ENCODE measurements at regions not wholly inside any gene's neighbourhood (a gene's known extent, or its start where the extent isn't known, plus 50 kb on each side); places are given as distances from the start of the nearest gene placed in this dataset.
A peak's percentile ranks its signal among the peaks of the same experiment; 100 is the strongest.

DNA sequence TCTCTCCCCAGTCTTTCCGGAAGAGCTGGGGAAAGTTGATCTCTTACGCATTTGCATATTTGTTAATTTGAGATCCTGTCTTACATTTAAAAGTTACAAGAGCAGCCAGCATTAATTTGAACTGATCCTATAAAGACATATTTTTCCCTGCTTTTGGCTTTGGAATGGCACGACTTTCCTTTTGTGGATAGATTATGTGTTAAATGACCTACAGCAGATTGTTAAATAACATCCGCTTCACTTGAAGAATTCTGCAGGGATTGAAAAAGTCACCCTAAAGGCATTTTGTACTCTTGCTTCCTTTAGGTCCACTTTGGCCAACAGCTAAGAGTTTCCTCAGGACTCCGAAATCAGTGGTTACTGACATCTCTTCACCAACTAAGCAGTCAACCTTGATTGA, 334.0 kb downstream of the TBC1D4 start:
- ChIA-PET CTCF (no interaction called here), POLR2A (ENCODE audit: low non-redundant PET) (no interaction called here)
- Histone ChIP-seq H3K36me3 (ENCODE audit: insufficient read depth, low read length, poor library complexity, severe bottlenecking) (no peaks in the 10 kb centered on the region), H3K9me3 (ENCODE audit: low read depth, low read length, poor library complexity, severe bottlenecking) (no peaks in the 10 kb centered on the region), H3K27ac (ENCODE audit: low read depth, low read length, poor library complexity, severe bottlenecking) (no peak overlapping the region), H3K4me3 (ENCODE audit: low read depth, low read length, poor library complexity, severe bottlenecking) (no peak overlapping the region), H3K4me1 (ENCODE audit: insufficient read depth, low read length, poor library complexity, severe bottlenecking) (no peaks in the 10 kb centered on the region), H3K27me3 (replicated peaks; ENCODE audit: insufficient read depth, low read depth, low read length, poor library complexity) (no peaks in the 10 kb centered on the region)
- TF ChIP-seq EZH2 (IDR thresholded peaks at IDR 0.05; ENCODE audit: borderline replicate concordance, low read depth, low read length, poor library complexity, severe bottlenecking): no peak
- BruUV-seq (replicated peaks): no TSS peak
- intact Hi-C loops (cut with micrococcal nuclease; ENCODE audit: unreplicated experiment): no loop called here
- no peak for DNase-seq (ENCODE audit: low spot score)

DNA sequence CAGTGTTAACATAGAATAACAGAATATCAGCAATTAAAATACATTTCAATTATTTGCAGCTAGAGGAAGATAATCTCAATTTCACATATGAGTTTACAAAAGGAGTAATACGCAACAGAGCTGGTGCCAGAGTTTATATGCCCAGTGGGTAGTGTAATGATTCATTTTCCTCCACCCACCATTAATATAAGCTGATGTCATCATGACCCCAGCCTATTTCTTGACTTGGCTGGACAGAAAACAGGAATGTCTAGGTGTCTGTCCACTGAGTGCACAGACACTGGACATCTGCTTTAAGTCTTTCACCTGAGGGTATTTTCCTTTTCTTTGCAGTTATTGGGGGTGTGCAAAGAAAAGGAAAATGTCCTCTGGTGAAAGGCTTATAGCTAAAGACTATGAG, 335.5 kb downstream of the TBC1D4 start:
- Histone ChIP-seq H3K27ac (ENCODE audit: low read depth, low read length, poor library complexity, severe bottlenecking) (no peak overlapping the region), H3K9me3 (ENCODE audit: low read depth, low read length, poor library complexity, severe bottlenecking) (no peaks in the 10 kb centered on the region), H3K36me3 (ENCODE audit: insufficient read depth, low read length, poor library complexity, severe bottlenecking) (no peaks in the 10 kb centered on the region), H3K27me3 (replicated peaks; ENCODE audit: insufficient read depth, low read depth, low read length, poor library complexity) (no peaks in the 10 kb centered on the region), H3K4me1 (ENCODE audit: insufficient read depth, low read length, poor library complexity, severe bottlenecking) (no peaks in the 10 kb centered on the region), H3K4me3 (ENCODE audit: low read depth, low read length, poor library complexity, severe bottlenecking) (no peak overlapping the region)
- no TSS peak for BruUV-seq (replicated peaks)
- POLR2A ChIA-PET (ENCODE audit: low non-redundant PET): no interaction called here
- no peak for DNase-seq (ENCODE audit: low spot score)
- no peak for TF ChIP-seq EZH2 (IDR thresholded peaks at IDR 0.05; ENCODE audit: borderline replicate concordance, low read depth, low read length, poor library complexity, severe bottlenecking)
- TF ChIP-seq, protein P1, sequence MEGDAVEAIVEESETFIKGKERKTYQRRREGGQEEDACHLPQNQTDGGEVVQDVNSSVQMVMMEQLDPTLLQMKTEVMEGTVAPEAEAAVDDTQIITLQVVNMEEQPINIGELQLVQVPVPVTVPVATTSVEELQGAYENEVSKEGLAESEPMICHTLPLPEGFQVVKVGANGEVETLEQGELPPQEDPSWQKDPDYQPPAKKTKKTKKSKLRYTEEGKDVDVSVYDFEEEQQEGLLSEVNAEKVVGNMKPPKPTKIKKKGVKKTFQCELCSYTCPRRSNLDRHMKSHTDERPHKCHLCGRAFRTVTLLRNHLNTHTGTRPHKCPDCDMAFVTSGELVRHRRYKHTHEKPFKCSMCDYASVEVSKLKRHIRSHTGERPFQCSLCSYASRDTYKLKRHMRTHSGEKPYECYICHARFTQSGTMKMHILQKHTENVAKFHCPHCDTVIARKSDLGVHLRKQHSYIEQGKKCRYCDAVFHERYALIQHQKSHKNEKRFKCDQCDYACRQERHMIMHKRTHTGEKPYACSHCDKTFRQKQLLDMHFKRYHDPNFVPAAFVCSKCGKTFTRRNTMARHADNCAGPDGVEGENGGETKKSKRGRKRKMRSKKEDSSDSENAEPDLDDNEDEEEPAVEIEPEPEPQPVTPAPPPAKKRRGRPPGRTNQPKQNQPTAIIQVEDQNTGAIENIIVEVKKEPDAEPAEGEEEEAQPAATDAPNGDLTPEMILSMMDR (conservative IDR thresholded peaks at IDR 0.05; ENCODE audit: low read depth, low read length): no peak
- intact Hi-C loops (cut with micrococcal nuclease; ENCODE audit: unreplicated experiment): no loop called here
- CTCF ChIA-PET: no interaction called here

DNA sequence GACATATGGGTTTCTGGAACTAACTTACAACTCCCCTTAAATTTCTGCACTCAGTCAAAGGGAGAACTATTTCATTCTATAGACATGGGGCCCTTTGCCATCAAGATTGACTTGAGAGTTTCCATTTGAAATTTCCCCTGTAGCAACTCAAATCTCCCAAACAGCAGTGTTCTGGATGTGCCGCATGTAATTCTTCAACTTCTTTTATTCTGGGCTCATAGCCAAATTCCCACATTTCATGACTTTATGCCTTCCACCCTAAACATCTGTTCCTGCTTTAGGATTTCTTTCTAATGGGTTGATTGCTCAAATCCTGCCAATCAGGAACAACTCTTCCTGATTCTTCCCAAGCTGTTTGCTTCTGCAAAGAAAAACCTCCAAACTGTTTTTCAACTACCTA, 336.0 kb downstream of the TBC1D4 start:
- TF ChIP-seq, protein P1 (conservative IDR thresholded peaks at IDR 0.05; ENCODE audit: low read depth, low read length): no peak
- no peak for TF ChIP-seq EZH2 (IDR thresholded peaks at IDR 0.05; ENCODE audit: borderline replicate concordance, low read depth, low read length, poor library complexity, severe bottlenecking)
- H3K4me3 ChIP-seq (ENCODE audit: low read depth, low read length, poor library complexity, severe bottlenecking): no peak overlapping the region
- CTCF ChIA-PET: no interaction called here
- H3K9me3 ChIP-seq (ENCODE audit: low read depth, low read length, poor library complexity, severe bottlenecking): no peaks in the 10 kb centered on the region
- DNase-seq (ENCODE audit: low spot score): peak; percentile 24
- POLR2A ChIA-PET (ENCODE audit: low non-redundant PET): no interaction called here
- H3K27me3 ChIP-seq (replicated peaks; ENCODE audit: insufficient read depth, low read depth, low read length, poor library complexity): no peaks in the 10 kb centered on the region
- no TSS peak for BruUV-seq (replicated peaks)
- H3K4me1 ChIP-seq (ENCODE audit: insufficient read depth, low read length, poor library complexity, severe bottlenecking): no peaks in the 10 kb centered on the region
- no peak overlapping the region for H3K27ac ChIP-seq (ENCODE audit: low read depth, low read length, poor library complexity, severe bottlenecking)
- no peaks in the 10 kb centered on the region for H3K36me3 ChIP-seq (ENCODE audit: insufficient read depth, low read length, poor library complexity, severe bottlenecking)
- intact Hi-C loops (cut with micrococcal nuclease; ENCODE audit: unreplicated experiment): no loop called here

DNA sequence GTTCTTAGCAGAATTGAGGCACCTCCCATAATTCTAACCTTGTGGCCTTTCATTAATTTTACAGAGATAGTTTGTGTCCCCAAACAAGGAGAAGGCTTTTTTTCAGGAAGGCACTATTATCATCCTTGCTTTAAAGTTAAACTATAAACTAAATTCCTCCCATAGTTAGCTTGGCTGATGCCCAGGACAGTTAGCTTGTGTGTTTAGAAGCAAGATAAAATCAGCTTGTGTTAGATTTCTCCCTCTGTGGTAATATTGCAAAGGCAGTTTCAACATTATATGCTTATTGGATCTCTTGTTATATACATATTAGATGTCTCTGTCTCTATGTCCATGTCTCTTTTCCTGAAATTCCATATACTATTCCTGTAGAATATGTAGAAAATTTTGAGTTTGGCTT, 342.7 kb downstream of the TBC1D4 start:
- Histone ChIP-seq H3K4me3 (ENCODE audit: low read depth, low read length, poor library complexity, severe bottlenecking) (no peak overlapping the region), H3K36me3 (ENCODE audit: insufficient read depth, low read length, poor library complexity, severe bottlenecking) (no peaks in the 10 kb centered on the region), H3K27me3 (replicated peaks; ENCODE audit: insufficient read depth, low read depth, low read length, poor library complexity) (no peaks in the 10 kb centered on the region), H3K27ac (ENCODE audit: low read depth, low read length, poor library complexity, severe bottlenecking) (no peak overlapping the region), H3K9me3 (ENCODE audit: low read depth, low read length, poor library complexity, severe bottlenecking) (peaks cover 4% of the 10 kb centered on the region), H3K4me1 (ENCODE audit: insufficient read depth, low read length, poor library complexity, severe bottlenecking) (no peaks in the 10 kb centered on the region)
- intact Hi-C loops (cut with micrococcal nuclease; ENCODE audit: unreplicated experiment): no loop called here
- DNase-seq (ENCODE audit: low spot score): no peak
- CTCF ChIA-PET: no interaction called here
- BruUV-seq (replicated peaks): no TSS peak
- POLR2A ChIA-PET (ENCODE audit: low non-redundant PET): no interaction called here
- no peak for TF ChIP-seq EZH2 (IDR thresholded peaks at IDR 0.05; ENCODE audit: borderline replicate concordance, low read depth, low read length, poor library complexity, severe bottlenecking)
- TF ChIP-seq, protein P1 (conservative IDR thresholded peaks at IDR 0.05; ENCODE audit: low read depth, low read length): no peak
